SK-N-SH treated with all-trans-retinoic acid at 6 μM for 48 hours (cell line): ENCODE measurements at regions not wholly inside any gene's neighbourhood (a gene's known extent, or its start where the extent isn't known, plus 50 kb on each side); places are given as distances from the start of the nearest gene placed in this dataset.

Source experiments
- ATAC-seq: fragments of 200-7000 bp; cut with Tn5 transposase; 3 replicates; pipeline ENCODE4 v1.9.1; 2020; ENCODE audit warnings: mild to moderate bottlenecking, moderate library complexity
- ARNTL ChIP-seq: fragments of 450-650 bp; formaldehyde crosslinking; IDR thresholded peaks from 2 replicates; pipeline ENCODE4 v1.5.0; 2020; ENCODE audit warnings: low read depth, mild to moderate bottlenecking, moderate library complexity, borderline replicate concordance
- BACH2 ChIP-seq: fragments of 250-450 bp; sonication (Bioruptor Pico); IDR thresholded peaks from 2 replicates; pipeline ENCODE4 v1.9.0; 2021; ENCODE audit warnings: mild to moderate bottlenecking, borderline replicate concordance
- CSDC2 ChIP-seq: fragments of 250-450 bp; sonication (Bioruptor Pico); IDR thresholded peaks from 2 replicates; pipeline ENCODE4 v1.5.0; 2020; ENCODE audit warnings: mild to moderate bottlenecking, moderate library complexity
- GLIS3 ChIP-seq: fragments of 250-450 bp; sonication (Bioruptor Pico); IDR thresholded peaks from 2 replicates; pipeline ENCODE4 v1.5.0; 2020; ENCODE audit warnings: mild to moderate bottlenecking, moderate library complexity
- ISL1 ChIP-seq: fragments of 250-450 bp; sonication (Bioruptor Pico); IDR thresholded peaks from 2 replicates; pipeline ENCODE4 v2.1.2; 2022; ENCODE audit warnings: mild to moderate bottlenecking, moderate library complexity
- OSR1 ChIP-seq: fragments of 250-450 bp; sonication (Bioruptor Pico); IDR thresholded peaks from 2 replicates; pipeline ENCODE4 v1.8.0; 2022; ENCODE audit warnings: moderate library complexity, mild to moderate bottlenecking, inconsistent platforms
- PPARA ChIP-seq: fragments of 250-450 bp; sonication (Bioruptor Pico); IDR thresholded peaks from 2 replicates; pipeline ENCODE4 v1.5.0; 2020; ENCODE audit warnings: mild to moderate bottlenecking, borderline replicate concordance
- RARB ChIP-seq: fragments of 250-450 bp; sonication (Bioruptor Pico); IDR thresholded peaks from 2 replicates; pipeline ENCODE4 v1.8.0; 2021; ENCODE audit warnings: mild to moderate bottlenecking, moderate library complexity
- SNAI2 ChIP-seq: fragments of 250-450 bp; sonication (Bioruptor Pico); IDR thresholded peaks from 2 replicates; pipeline ENCODE4 v1.5.0; 2020; ENCODE audit warnings: mild to moderate bottlenecking, moderate library complexity
- TCF4 ChIP-seq: fragments of 250-450 bp; sonication (Bioruptor Pico); IDR thresholded peaks from 2 replicates; pipeline ENCODE4 v1.8.0; 2021; ENCODE audit warnings: mild to moderate bottlenecking, moderate library complexity, borderline replicate concordance
- ZC3H10 ChIP-seq: fragments of 250-450 bp; sonication (Bioruptor Pico); IDR thresholded peaks from 2 replicates; pipeline ENCODE4 v1.5.1; 2021; ENCODE audit warnings: mild to moderate bottlenecking, moderate library complexity
- ZFP3 ChIP-seq: fragments of 250-450 bp; sonication (Bioruptor Pico); IDR thresholded peaks from 2 replicates; pipeline ENCODE4 v1.5.0; 2020; ENCODE audit warnings: mild to moderate bottlenecking, moderate library complexity
- ZFP30 ChIP-seq: fragments of 450-650 bp; formaldehyde crosslinking; IDR thresholded peaks from 2 replicates; pipeline ENCODE4 v1.5.0; 2022; ENCODE audit warnings: mild to moderate bottlenecking, moderate library complexity
- ZNF565 ChIP-seq: fragments of 450-650 bp; formaldehyde crosslinking; conservative IDR thresholded peaks from 2 replicates; pipeline ENCODE4 v1.5.0; 2020; ENCODE audit warnings: low read depth, mild to moderate bottlenecking, moderate library complexity
- ZNF70 ChIP-seq: fragments of 450-650 bp; formaldehyde crosslinking; IDR thresholded peaks from 2 replicates; pipeline ENCODE4 v1.5.0; 2020; ENCODE audit warnings: mild to moderate bottlenecking, moderate library complexity
- TF ChIP-seq, protein P1 (sequence below): fragments of 250-450 bp; sonication (Bioruptor Pico); IDR thresholded peaks from 2 replicates; pipeline ENCODE4 v1.5.1; 2021; ENCODE audit warnings: mild to moderate bottlenecking, moderate library complexity
- TF ChIP-seq, protein P2 (sequence below): fragments of 250-450 bp; sonication (Bioruptor Pico); IDR thresholded peaks from 2 replicates; pipeline ENCODE4 v1.5.0; 2020; ENCODE audit warnings: mild to moderate bottlenecking, moderate library complexity
- TF ChIP-seq, protein P3 (sequence below): fragments of 250-450 bp; sonication (Bioruptor Pico); IDR thresholded peaks from 2 replicates; pipeline ENCODE4 v1.5.1; 2020; ENCODE audit warnings: low read depth, mild to moderate bottlenecking, moderate library complexity
- TF ChIP-seq, protein P4 (sequence below): fragments of 250-450 bp; sonication (Bioruptor Pico); IDR thresholded peaks from 2 replicates; pipeline ENCODE4 v1.8.0; 2021; ENCODE audit warnings: low read depth, mild to moderate bottlenecking, moderate library complexity, borderline replicate concordance
- TF ChIP-seq, protein P5 (sequence below): fragments of 250-450 bp; sonication (Bioruptor Pico); IDR thresholded peaks from 2 replicates; pipeline ENCODE4 v1.8.0; 2020; ENCODE audit warnings: mild to moderate bottlenecking, moderate library complexity, borderline replicate concordance

DNA sequence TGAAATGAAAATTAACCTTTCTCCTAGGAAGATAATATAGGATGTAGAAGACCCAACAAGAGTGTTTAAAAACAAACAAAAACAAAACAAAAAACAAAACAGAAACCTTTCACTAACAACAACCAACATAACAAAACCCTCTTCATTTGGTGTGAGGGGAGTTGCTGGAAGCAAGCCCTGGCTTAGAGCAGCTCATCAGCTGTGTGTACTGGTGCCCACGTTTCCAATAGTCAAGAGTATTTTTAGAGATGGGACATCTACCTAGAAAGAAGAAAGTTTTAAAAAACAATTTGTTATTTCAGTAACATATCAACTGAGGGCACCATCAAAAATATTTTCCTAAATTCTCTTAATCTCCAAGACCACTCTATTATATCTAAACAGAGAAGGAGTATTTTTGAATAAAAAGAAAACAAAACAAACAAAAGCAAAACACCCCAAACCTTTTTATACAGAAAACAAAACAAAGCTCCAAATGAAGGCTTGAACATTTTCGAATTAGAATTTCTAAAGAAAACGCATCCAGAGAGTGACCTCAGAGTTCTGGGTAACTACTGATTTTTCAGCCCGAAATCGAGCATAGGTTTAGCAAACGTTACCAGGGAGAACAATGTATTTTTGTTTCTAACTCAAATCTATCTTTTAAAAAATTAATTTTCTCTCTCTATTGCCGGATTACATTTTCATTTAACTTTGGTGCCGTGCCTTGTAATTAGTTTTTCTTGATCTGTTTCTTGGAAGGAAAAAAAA is 134.6 kb downstream of the INSIG2 start:
- no peak for ATAC-seq
- TF ChIP-seq ZC3H10 (no peak), ZNF70 (CRISPR knock-in tag) (no peak), ARNTL (CRISPR knock-in tag) (no peak), TCF4 (CRISPR knock-in tag) (no peak), ISL1 (no peak), ZNF565 (CRISPR knock-in tag) (no peak), OSR1 (CRISPR knock-in tag) (no peak), RARB (CRISPR knock-in tag) (no peak), CSDC2 (no peak)
- TF ChIP-seq, protein P1, sequence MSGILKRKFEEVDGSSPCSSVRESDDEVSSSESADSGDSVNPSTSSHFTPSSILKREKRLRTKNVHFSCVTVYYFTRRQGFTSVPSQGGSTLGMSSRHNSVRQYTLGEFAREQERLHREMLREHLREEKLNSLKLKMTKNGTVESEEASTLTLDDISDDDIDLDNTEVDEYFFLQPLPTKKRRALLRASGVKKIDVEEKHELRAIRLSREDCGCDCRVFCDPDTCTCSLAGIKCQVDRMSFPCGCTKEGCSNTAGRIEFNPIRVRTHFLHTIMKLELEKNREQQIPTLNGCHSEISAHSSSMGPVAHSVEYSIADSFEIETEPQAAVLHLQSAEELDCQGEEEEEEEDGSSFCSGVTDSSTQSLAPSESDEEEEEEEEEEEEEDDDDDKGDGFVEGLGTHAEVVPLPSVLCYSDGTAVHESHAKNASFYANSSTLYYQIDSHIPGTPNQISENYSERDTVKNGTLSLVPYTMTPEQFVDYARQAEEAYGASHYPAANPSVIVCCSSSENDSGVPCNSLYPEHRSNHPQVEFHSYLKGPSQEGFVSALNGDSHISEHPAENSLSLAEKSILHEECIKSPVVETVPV (CRISPR knock-in tag) = no peak
- TF ChIP-seq, protein P2, sequence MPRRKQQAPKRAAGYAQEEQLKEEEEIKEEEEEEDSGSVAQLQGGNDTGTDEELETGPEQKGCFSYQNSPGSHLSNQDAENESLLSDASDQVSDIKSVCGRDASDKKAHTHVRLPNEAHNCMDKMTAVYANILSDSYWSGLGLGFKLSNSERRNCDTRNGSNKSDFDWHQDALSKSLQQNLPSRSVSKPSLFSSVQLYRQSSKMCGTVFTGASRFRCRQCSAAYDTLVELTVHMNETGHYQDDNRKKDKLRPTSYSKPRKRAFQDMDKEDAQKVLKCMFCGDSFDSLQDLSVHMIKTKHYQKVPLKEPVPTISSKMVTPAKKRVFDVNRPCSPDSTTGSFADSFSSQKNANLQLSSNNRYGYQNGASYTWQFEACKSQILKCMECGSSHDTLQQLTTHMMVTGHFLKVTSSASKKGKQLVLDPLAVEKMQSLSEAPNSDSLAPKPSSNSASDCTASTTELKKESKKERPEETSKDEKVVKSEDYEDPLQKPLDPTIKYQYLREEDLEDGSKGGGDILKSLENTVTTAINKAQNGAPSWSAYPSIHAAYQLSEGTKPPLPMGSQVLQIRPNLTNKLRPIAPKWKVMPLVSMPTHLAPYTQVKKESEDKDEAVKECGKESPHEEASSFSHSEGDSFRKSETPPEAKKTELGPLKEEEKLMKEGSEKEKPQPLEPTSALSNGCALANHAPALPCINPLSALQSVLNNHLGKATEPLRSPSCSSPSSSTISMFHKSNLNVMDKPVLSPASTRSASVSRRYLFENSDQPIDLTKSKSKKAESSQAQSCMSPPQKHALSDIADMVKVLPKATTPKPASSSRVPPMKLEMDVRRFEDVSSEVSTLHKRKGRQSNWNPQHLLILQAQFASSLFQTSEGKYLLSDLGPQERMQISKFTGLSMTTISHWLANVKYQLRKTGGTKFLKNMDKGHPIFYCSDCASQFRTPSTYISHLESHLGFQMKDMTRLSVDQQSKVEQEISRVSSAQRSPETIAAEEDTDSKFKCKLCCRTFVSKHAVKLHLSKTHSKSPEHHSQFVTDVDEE (CRISPR knock-in tag) = no peak
- TF ChIP-seq, protein P3, sequence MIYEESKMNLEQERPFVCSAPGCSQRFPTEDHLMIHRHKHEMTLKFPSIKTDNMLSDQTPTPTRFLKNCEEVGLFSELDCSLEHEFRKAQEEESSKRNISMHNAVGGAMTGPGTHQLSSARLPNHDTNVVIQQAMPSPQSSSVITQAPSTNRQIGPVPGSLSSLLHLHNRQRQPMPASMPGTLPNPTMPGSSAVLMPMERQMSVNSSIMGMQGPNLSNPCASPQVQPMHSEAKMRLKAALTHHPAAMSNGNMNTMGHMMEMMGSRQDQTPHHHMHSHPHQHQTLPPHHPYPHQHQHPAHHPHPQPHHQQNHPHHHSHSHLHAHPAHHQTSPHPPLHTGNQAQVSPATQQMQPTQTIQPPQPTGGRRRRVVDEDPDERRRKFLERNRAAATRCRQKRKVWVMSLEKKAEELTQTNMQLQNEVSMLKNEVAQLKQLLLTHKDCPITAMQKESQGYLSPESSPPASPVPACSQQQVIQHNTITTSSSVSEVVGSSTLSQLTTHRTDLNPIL (CRISPR knock-in tag) = no peak

DNA sequence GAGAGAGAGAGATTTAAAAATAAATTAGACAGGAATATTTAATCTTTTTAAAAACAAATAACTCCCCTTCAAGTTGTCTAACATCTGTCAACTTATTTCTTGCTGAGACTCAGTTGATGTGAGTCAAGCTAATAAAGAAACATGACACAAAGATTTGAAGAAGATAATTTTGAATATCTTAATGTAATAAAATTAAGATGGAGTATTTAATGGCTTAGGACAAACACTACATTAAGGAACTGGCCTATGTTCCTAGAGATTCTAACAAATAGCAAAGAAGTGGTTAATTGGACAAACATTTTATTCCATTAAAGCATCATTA is 134.0 kb downstream of the INSIG2 start:
- ATAC-seq = no peak
- TF ChIP-seq, protein P4, sequence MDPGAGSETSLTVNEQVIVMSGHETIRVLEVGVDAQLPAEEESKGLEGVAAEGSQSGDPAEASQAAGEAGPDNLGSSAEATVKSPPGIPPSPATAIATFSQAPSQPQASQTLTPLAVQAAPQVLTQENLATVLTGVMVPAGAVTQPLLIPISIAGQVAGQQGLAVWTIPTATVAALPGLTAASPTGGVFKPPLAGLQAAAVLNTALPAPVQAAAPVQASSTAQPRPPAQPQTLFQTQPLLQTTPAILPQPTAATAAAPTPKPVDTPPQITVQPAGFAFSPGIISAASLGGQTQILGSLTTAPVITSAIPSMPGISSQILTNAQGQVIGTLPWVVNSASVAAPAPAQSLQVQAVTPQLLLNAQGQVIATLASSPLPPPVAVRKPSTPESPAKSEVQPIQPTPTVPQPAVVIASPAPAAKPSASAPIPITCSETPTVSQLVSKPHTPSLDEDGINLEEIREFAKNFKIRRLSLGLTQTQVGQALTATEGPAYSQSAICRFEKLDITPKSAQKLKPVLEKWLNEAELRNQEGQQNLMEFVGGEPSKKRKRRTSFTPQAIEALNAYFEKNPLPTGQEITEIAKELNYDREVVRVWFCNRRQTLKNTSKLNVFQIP (CRISPR knock-in tag) = no peak
- TF ChIP-seq, protein P5, sequence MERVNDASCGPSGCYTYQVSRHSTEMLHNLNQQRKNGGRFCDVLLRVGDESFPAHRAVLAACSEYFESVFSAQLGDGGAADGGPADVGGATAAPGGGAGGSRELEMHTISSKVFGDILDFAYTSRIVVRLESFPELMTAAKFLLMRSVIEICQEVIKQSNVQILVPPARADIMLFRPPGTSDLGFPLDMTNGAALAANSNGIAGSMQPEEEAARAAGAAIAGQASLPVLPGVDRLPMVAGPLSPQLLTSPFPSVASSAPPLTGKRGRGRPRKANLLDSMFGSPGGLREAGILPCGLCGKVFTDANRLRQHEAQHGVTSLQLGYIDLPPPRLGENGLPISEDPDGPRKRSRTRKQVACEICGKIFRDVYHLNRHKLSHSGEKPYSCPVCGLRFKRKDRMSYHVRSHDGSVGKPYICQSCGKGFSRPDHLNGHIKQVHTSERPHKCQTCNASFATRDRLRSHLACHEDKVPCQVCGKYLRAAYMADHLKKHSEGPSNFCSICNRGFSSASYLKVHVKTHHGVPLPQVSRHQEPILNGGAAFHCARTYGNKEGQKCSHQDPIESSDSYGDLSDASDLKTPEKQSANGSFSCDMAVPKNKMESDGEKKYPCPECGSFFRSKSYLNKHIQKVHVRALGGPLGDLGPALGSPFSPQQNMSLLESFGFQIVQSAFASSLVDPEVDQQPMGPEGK (CRISPR knock-in tag) = no peak
- TF ChIP-seq, all 23 proteins: peak for 0

DNA sequence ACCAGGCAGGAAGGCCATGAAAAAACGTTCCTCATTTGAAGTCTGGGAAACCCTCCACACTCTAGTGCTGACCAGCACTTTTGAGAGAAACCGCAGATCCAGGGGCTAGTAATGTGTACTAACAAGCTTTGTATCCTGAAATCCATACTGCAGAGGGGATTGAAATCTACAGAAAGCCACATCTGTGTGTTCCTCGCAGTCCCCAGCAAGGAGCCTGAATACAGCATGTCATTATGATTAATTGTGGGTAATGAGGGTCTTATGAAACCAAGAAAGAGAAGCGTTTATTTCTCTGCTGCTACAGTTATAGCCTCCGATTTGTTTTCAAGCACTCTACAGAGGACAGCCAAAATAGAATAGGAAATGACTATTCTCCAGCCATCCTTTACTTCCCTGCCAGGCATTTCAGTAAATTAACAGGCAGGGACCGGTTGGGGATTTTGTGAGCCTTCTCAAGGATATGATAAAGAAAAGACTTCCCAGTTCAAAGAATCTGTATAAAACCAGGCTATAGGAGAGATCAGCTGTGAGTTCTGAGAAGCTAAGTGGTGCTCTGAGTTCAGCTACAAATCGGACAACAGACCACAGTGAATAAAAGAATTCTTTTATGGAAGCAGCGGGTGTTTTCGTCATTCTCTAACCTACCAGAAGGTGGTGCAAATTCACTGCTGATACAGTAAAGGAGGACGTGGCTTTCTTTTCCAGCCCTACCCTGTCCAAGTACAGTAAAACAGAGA is 133.4 kb downstream of the INSIG2 start:
- ATAC-seq = peak; percentile 93
- TF ChIP-seq, protein P5 (CRISPR knock-in tag) = no peak
- TF ChIP-seq, protein P1 (CRISPR knock-in tag) = no peak
- TF ChIP-seq ZFP30 (CRISPR knock-in tag) (no peak), OSR1 (CRISPR knock-in tag) (no peak), BACH2 (CRISPR knock-in tag) (no peak), SNAI2 (CRISPR knock-in tag) (no peak), ARNTL (CRISPR knock-in tag) (no peak), ZC3H10 (no peak), CSDC2 (no peak), GLIS3 (CRISPR knock-in tag) (no peak), PPARA (CRISPR knock-in tag) (no peak), ZNF70 (CRISPR knock-in tag) (no peak), ZFP3 (CRISPR knock-in tag) (no peak)
- TF ChIP-seq, protein P2 (CRISPR knock-in tag) = no peak
